Activated T-cell treated with anti-CD3 and anti-CD28 coated beads for 48 hours (primary cell): ENCODE measurements at regions not wholly inside any gene's neighbourhood (a gene's known extent, or its start where the extent isn't known, plus 50 kb on each side); places are given as distances from the start of the nearest gene placed in this dataset.
"Not testable (repeated sequence)": the region's sequence is repeated elsewhere in the genome, so short reads cannot be mapped to it uniquely, and the experiment has no call there.

Experiments used
- DNase-seq: peaks from one replicate; pipeline ENCODE4 v3.0.0-alpha.2; 2020; ENCODE audit warnings: low read depth

- DNase-seq = no peak
Measured at GRCh38 chr2:160803881-160804280, 310.3 kb upstream of the RBMS1 start.

DNA sequence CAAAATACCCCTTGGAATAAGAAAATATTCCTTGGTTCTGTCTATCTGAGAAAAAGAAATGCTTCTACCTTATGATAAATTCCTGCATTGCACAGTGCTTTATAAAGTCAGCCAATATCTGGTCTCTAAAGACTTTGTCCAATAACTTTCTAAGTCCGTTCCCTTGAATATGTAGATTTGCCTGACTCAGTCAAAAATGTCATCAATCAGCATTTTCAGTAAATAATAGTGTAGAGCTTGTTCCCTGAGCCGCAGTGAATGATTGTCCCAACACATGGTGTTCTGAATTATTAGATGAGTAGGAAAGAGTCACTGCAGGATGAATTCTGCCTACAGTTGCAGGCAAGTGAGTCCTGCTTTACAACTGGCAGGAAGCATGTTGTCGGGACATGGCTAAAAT, 316.8 kb upstream of the RBMS1 start:
- no peak for DNase-seq

DNA sequence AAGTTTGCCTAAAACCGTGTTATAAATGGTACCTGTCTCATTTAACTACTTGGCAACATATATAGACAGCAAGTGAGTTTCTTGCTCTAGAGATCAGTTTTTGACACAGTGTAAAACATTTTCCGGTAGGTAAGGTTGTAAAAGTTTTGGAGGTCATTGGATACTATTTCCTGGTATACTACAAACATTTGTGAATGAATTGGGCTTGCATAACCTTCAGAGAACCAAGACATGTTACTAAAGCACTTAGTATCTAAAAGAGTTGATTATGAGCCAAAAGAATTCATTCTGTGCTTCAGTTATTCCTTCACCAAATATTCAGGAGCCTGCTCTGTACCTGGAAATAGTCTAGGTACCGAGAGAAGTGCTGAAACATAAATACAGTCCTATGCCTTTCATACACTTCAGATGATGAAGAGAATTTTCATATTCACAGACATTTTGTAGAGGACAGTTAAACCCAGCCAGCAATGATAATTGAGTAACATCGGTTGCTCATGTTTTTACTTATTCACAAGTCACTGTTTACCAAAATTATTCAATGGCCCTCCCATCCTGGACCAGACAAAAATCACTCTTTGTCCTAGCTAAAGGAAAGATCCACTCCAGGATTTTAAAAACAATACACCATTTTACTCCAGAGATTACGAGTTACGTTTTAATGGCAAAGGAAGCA, 319.4 kb upstream of the RBMS1 start:
- no peak for DNase-seq

DNA sequence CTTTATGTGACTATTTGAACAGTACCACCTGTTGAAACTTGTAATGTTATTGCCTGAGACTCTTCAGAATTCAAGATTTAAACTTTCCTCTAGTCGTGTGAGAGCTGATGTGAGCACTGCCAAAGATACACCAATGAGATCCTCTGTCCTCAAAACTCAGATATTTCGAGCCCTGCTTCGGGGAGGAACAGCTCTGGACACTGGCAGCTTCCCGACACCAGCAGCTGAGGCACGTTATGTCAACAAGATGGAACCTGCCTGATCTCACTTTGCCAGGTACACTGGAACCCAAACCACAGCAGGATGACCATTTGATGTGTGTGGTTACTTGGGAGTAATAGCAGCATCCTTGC, 319.9 kb upstream of the RBMS1 start:
- DNase-seq = no peak

DNA sequence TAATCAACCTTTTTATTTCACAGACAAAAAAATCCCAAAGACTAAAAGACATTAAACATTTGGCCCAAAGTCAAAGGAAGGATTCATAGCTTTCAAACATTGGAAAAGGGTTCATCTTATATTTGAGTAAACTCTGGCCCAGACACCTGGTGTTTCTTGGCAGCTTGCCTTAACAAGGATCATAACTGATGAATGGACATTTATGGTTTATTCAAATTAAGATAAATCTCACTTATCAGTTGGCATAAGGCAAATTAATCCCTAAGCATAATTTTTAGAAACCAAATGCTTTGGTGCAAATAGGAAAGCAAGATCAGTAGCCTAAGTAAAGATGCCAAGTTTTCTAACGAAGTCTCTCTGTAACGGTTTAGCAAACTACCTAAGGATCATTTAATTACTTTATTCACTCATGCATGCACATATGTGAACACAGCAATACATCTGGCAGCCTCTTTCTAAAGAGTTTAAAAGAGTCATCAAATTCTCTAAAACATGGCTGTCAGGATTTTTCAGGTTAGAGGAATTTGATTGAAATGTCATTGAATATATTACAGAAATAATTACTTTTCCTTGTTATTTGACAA, 323.4 kb upstream of the RBMS1 start:
- no peak for DNase-seq

DNA sequence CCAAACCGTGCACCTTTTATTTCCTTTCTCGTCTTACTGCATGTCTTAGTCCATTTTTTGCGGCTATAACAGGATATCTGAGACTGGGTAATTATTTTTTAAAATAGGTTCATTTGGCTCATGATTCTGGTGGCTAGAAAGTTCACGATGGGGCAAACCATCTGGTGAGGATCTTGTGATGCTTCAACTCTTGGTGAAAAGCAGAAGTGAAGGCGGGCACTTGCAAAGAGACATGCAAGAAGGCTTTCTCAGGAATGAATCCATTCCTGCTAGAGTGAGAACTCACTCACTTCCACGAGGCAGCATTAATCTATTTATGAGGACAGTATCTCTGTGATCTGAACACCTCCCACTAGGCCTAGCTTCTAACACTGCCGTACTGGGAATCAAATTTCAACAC, 327.1 kb upstream of the RBMS1 start:
- no peak for DNase-seq

DNA sequence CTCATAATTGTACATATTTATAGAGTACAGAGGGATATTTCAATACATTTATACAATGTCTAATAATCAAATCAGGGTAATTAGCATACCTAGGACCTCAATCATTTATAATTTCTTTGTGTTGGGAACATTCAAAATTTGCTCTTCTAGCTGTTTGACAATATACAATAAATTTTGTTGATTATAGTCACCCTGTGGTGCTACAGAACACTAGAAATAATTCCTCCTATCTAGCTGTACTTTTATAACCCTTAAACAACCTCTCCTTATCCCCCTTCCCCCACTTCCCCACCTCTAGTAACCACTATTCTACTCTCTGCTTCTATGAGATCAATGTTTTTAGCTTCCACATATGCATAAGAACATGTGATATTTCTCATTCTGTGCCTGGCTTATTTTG, 328.4 kb upstream of the RBMS1 start:
- no peak for DNase-seq

DNA sequence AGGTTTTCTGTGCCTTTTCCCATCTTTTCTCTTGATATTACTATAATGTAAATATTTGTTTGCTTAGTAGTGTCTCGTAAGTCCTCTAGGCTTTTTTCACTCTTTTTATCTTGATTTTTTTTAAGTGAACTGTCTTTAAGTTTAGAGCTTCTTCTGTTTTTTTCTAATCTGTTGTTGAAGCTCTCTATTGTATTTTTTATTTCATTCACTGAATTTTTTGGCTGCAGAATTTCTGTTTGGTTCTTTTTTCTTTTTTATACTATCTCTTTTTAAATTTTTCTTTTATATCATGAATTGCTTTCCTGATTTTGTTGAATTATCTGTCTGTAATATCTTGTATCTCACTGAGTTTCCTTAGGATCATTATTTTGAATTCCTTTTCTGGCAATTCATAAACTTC, 331.8 kb upstream of the RBMS1 start:
- DNase-seq = no peak

DNA sequence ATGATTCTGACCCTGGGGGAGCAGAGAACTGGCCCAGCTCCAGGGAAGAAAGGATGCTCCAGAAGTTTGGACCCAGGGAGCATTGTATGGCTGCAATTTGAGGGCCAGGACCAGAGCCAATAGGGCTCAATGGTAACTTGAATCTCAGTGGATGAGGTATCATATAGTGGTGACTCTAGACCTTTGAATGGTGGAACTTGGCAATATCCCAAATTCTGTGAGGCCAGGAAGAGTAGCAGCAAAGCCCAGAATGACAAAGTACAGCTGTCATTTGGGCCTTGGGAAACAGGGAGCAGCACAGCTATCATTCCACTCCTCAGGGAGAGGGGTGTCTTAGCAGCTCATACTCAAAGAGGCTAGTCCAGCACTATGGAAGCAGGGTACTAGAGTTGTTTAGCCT, 332.9 kb upstream of the RBMS1 start:
- no peak for DNase-seq

DNA sequence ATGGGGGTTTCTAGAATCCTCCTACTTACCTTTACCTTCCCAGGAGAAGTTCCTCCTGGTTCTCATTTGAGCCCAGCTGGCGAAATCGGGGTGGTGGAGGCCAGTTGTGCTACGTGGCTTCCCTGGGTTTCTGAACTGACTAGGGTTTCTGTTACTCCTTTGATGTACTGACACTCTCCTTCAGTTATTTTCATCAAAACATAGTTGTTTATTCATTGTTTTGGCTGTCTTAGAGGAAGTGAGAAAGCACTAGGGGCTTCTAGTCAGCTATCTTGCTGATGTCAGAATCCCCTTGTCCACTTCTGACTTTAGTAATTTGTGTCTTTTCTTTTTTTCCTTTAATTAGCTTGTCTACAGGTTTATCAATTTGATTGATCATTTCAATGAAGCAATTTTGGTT, 332.2 kb upstream of the TANK start:
- no peak for DNase-seq

DNA sequence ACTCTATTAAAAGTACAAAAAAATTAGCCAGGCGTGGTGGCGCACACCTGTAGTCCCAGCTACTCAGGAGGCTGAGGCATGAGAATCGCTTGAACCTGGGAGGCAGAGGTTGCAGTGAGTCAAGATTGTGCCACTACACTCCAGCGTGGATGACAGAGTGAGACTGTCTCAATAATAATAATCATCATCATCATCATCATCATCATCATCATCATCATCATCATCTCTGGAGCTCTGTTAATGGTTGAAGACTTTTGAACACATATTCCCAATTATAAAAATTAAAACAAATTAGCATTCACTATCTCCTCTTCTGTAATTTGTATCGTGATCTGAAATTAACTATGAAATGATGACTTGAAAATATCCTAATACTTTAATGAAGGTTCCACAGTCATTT, 327.8 kb upstream of the TANK start:
- DNase-seq = not testable (repeated sequence)

DNA sequence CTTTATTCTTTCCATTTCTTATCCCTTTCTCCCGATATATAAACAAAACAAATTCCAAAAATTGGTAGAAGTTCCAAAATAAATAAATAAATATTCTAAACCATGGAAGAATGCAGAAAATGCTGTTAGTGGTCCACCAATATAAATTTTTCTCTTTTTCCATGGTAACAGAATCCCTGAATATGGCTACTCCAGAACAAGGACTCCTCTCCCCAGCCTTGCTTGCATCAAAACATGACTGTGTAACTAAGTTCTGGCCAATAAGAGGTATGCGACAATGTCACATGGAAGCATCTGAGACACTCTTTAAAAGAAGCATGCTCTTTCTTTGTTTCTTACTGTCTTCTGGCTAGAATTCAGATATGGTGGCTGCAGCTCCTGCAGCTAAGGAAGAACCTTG, 325.1 kb upstream of the TANK start:
- no peak for DNase-seq

DNA sequence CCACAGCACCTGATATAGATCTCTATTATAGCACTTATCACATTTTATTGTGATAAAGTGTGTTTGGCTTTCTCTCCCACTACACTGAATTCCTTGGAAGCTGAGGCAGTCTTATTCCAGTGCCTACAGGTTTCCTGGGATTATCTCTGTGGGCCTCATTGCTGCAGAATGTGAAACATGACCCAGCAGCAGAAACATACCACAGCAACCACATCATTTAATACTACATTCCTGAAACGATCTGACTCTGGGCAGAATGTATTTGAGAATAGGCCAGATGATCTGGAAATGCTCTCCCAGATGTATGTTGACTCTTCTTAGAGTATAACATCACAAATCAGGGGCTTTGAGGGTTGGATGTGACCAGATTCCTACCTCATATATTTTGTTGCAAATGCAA, 323.5 kb upstream of the TANK start:
- DNase-seq = no peak

DNA sequence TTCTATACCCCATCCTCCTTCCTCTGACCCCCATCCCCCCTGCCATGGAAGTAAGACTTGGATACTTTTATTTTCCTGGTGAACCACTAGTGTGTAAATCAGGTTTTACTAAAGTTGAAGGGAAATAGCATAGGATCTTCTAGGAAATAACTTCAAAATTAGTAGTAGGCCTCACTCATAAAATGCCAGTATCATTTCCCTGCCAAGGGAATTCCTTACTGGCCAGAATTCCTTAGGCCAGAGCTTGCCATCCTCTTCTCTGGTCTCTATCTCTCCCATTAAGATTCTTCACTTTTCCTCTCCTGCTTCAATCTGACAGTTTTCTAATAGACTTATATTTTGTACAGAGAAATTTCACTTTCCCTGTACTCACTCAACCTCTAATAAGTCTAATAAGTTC, 322.8 kb upstream of the TANK start:
- no peak for DNase-seq

- no peak for DNase-seq
Measured at GRCh38 chr2:160838147-160838546, 322.1 kb upstream of the TANK start.

DNA sequence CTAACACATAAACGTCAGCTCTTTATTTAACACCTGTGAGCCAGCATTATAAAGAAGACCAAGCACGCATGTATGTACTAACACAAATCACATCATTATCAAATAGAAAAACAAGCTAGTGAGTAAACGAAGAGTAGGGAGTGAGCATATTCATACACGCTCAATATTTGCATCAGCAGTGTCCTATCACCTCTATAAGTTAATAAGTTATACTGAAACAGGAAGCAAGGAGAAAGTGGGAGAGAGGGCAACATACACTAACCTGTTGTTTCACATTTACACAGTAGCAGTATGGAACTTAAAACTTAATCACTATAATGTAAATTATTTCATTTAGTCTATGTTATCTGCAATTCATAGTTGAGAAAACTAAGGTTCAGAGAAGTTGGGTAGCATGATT, 321.5 kb upstream of the TANK start:
- DNase-seq = no peak

DNA sequence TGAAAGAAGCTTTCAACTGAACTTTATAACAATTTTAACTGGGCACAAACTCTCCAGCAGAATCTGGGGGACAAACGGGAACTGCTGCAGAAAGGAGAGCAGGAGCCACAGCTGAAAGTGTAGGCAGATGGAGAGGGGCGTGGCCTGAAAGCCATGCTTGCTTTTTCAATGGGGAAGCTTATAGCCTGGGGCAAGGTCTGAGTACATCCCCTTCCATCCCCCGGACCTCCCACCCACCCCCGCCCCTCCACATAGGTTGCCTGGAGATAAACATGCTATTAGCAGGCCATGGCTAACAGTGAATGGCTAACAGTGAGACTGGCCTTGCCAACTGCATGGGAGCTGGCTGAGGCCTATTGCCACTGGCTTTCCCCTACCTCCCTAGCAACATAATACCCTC, 317.9 kb upstream of the TANK start:
- DNase-seq = no peak

GRCh38 chr2:160859096-160859495, 301.1 kb upstream of the TANK start:
- no peak for DNase-seq

DNA sequence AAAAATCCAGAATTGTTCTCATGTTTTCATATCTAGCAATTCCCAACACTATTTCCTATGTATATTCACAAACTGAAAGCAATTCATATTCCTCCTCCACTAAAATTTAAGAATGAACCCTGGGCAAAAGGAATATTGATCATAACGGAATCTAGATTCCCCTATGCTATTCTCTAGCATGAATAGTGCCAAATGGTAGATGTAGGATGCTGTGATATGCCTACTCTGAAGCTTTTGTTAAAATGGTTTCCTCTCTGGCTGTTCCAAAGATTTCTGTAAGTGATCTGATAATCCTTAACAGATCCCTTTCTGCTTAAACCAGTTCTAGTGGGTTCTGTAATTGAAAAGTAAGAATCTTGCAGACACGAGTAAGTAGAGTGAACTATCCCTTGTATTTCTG, 298.0 kb upstream of the TANK start:
- no peak for DNase-seq

- DNase-seq = no peak
Measured at GRCh38 chr2:160868891-160869290, 291.3 kb upstream of the TANK start.

- DNase-seq = no peak
Measured at GRCh38 chr2:160869411-160869810, 290.8 kb upstream of the TANK start.

- no peak for DNase-seq
Measured at GRCh38 chr2:160870729-160871465, 289.3 kb upstream of the TANK start.

DNA sequence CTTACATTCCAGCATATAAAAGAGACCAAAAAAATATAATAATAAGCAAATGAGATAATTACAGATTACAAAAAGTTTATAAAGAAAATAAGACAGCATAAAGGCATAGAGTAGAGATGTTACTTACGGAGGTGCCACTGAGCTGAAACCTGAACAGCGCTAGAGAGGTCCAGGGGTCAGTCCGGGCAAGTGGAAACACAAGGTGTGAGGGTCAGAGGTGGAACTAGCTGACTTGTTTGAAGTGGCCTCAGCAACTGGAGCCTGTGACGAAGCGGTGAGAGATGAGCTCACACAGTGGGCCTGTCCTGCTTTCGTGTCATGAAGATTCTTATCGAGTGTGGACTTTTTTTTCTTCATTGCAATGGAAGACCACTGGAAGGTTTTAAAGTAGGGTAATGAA, 288.3 kb upstream of the TANK start:
- DNase-seq = no peak

GRCh38 chr2:160876029-160876428, 284.2 kb upstream of the TANK start:
- no peak for DNase-seq
